Activated CD8-positive, alpha-beta memory T cell treated with anti-CD3 and anti-CD28 coated beads for 1 hour (primary cell): ENCODE measurements at regions not wholly inside any gene's neighbourhood (a gene's known extent, or its start where the extent isn't known, plus 50 kb on each side); places are given as distances from the start of the nearest gene placed in this dataset.
A peak's percentile ranks its signal among the peaks of the same experiment; 100 is the strongest.

Experiments
- DNase-seq, 2 donors: peaks; one replicate each; pipeline ENCODE4 v3.0.0-alpha.2; 2020; ENCODE audit warnings: low read depth in 1 of 2; ENCODE audit errors: extremely low read depth in 1 of 2

DNA sequence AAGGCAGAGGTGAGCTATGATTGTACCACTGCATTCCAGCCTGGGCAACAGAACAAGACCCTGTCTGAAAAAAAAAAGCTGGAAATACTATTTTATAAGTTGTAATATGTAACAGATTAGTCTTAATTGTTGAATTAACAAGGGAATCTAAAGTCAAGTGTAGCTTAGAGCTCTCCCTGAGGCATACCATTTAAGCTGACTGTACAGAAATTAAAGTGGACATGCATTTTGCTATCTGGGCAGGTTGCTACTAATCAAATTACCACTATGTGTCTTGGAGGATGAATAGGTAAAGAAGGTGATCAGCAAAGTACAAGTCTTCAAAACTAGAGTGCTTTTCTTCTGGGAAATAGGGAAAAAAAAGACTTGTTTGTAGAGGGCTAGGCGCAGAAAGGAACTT, 205.3 kb upstream of the JADE1 start:
- DNase-seq, result no peak

DNA sequence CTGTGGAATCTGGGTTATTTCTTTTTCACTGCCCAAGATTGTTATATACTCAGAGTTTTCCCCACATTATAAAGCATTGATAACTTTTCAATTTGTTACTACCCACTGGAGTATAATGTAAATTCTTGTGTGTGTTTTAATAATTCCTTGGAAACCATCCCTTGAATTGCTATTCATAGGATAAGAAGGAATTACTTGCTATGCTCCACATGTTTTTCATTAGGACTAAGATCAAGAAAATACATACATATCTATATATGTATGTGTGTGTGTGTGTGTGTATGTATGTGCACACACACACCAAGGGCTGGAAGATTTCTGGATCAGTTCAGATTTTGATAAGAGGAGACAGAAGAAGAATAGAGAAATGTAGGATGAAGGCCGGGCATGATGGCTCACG, 206.4 kb upstream of the JADE1 start:
- no peak for DNase-seq

DNA sequence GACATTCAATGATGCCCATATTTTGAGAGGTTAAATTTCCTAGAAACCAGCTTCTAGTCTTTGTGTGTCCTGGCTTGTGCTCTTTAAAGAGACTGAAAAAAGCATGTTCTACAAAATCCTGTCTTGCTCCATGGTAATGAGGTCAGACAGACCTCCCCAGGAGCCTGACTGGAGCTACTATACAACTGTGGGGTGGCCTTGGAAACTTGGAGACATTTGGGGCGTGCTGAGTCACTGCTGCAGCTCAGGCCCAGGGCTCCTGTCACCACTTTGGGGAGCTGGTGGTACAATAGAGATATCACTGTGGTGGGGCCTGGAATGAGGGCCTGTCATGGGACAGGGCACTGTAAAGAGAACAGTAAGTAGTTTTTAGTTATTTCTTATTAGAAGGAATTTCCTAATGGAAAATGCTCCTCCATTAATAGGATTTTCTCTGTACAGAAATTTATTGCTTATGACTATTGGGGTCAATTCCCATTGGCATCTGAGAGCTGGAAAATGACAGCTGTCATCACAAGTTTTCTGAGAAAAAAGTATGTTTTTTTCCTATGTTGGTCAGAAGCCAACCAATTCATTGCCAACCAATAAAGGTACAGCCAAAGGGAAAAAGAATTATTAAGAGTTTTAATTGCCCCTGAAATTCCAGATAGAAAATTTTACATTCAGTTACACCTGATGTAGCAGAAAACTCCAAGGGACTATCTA, 207.4 kb upstream of the JADE1 start:
- no peak for DNase-seq

DNA sequence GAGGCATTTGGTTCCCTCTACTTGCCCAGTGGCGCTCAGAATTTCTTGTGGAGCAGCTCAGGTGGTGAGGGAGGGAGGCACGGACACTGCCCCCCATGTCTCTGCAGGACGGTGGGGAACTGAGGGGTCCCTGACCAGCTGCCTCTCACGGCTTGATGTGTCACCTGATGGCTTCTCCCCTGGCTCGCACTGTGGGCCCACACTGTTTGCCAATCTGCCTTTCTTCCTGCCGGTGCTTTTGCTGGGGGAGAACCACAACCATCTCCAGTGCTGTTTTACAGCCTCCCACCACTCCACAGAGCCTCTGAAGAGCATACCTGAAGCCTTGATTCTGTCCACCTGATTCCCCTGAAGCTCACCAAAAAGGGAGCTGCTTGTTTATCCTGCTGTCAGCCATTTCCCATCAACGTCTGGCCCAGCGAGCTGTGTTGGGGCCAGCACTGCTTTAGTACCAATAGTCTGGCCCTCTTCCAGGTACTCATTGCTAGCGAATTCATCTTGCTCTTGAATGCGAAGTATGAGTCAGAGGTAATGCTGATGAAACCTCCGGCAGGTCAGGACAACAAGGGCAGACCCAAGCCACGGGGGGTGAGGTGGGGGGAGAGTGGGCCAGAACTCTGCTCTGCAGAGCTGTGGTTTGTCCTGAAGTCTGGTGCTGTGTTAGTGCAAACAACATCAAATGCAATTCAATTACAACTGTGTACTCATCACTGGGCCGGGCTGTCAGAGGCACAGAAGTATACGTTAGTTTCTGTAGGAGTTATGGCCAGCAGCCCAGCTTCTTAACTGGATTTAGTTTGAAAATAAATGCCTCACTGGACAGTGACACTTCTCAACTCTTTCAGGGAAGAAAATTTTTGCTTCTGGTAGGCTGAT, 208.3 kb upstream of the JADE1 start:
- no peak for DNase-seq

DNA sequence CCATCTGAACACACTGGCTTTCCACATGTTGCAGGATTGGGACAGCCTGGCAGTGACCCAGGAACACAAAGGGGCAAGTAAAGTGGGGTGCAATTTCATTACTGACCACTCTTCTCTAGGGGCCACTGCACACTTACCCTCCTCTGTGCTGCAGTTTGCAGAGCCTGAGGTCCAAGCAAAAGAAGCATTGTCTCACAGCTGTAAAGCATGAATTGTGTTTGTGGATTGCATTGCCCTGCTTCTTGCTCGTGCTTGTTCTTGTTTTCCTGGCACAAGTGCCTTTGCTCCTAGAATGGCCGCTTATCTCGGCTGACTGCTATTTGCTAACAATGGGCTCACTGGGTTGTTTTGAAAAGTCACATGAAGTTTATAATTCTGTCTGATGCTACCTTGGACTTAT, 209.1 kb upstream of the JADE1 start:
- no peak for DNase-seq

DNA sequence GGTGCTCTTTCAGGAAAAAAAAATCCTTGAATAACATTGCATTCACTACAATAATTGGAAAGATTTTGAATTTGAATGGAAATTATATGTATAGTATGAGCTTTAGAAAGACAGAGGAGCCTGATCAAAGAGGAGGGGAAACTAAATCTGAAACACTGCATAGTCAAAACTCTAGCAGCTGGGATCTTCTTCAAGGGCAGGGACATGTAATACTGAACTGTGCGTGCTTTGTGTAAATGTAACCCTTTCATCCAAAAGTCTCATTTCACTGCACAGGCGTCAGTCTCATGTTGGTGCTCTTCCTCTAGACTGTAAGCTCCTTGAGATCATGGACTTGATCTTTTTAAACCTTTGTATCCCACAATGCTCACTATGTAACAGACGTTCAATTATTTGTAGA, 212.0 kb upstream of the JADE1 start:
- DNase-seq, result no peak

DNA sequence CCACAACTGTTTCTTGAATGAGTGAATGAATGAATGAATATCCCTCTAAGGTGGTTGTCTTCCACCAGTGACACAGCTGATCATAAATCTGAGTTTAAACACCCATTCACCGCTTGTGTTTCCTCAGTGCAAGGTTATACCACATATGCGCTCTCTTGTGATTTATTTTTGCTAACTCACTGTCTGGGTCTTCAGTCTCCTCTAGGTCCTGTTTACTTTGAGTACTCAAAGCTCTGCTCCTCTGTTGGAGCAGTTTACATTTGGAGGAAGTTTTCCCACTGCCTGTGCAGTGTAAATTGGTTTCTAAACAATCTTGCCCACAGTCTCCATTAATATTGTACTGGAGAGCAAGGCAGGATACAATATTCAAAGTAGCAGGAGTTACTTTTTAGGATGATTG, 212.6 kb upstream of the JADE1 start:
- DNase-seq, result no peak

DNA sequence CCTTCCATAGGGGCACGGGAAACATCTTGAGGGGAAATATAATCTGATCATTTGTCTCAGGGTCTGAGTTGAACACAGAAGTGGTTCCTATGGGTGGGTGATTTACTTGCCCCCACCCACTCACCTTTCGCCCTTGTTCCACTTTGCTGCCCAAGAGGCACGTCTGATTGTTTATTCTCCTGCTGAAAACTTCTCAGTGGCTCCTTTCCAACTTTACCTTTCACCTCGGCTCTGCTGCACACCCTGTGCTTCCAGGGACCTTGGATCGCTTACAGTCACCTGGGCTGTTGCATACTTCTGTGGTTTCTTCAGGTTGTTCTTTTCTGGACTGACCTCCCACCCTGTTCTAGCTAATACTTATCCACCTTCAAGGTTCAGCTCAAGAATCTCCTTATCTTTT, 213.4 kb upstream of the JADE1 start:
- DNase-seq, result no peak

DNA sequence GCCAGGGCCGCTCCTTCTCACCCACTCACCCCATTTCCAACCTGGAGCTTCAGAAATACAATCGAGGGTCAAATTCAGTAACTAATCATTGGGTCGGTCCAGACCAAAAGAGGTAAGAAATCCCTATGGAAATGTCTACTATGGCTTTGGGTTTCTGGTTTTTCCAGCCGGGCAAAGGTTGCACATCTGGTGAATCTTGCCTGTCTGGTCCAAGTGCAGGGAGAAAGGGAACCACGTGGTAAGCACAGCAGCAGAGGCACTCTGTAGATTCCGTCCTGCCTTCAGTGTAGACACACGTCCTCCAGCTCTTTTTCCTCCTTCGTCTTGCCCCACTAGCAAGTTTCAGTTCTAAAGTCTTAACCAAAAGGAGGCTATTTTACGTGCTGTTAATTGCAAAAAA, 218.0 kb upstream of the JADE1 start:
- no peak for DNase-seq

DNA sequence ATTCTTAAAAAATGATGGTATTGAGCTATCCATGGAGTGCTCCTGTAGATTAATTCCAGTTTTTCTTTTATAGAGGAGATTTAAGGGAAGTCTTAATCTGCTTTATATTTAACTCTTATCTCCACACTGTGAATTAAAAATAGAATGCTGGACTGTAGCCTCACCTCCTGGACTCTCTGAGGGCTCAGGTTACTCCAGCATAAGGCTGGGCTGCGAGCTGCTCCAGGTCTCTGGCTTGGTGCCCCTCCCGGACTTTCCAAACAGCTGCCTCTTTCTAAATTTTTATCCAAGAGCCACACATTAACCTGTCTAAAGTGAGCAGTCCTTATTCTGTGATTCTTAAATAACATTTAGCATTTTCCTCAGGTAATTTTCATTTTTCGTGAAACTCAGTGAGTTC, 218.7 kb upstream of the JADE1 start:
- no peak for DNase-seq

DNA sequence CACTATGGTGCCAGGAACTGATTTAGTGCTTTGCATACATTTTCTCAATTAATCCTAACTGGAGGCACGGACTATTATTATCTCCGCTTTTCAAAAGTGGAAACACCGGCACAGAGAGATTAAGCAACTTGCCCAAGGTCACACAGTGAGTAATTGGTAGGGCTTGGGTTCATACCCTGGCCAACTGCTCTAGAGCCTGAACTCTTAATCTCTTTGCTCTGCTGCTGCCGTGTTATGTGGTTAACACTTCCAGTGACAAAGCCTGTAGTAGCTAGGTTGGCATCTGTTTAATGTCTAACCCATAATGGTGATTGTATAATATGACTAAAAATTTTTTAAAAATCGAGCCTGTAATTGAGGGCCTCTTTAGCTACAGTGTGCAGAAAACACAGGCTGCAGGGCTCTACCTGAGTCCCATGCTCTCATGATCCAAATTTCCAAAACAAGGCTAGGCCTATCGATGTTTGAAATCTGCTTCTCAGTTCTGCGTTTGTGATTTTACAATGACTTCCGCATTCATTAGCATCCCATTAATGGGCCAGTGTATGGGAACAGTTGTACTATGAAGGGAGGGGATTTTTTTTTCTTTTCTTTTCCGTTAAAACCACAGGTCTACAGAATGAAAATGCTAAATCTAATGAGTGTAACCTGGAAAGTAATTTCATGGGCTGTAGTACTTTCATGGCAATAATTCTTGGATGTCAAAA, 219.3 kb upstream of the JADE1 start:
- DNase-seq, result no peak

DNA sequence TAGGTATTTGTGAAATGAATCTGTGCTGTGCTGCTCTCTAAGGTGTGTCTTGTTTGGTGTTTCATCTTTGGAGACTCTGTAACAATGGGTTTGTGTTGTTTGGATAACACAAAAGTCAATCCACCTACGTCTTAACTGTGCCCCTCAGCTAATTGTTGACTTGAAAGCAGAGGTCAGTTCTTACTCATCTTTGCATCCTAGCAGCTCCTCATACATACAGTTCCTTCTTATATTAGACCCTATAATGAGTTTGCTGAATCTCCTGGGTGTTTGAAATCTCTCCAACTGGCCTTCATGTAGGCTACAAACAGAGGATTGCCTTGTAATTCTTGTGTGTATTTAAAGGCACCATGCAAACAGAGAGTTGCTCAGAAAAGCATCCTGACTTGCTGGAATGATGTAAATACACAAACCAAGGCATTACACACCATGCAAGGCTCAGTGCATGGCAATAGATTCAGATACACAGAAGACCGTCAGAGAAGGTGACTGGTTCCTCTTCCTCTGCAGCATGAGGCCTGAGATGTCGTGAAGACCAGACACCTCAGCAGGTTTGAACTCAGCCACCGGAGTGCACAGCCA, 220.0 kb upstream of the JADE1 start:
- DNase-seq, result no peak

DNA sequence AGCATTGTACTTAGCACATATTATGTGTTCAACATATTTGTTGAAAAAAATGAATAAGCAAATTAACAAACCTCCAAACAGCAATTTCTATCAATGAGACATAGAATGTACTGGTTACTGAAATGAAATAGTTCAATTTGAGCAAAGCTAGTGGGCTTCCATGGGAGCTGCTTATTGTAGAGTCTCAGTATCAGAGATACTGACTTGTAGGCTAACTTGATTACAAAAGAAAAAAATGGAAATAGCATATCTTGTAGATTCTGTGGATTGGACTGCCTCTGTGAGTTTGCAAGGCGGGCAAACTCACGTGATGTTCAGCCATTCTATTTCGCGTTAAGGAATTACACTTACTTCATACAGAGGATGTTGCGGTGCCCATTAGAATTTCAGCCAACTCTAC, 222.1 kb upstream of the JADE1 start:
- DNase-seq, result no peak

DNA sequence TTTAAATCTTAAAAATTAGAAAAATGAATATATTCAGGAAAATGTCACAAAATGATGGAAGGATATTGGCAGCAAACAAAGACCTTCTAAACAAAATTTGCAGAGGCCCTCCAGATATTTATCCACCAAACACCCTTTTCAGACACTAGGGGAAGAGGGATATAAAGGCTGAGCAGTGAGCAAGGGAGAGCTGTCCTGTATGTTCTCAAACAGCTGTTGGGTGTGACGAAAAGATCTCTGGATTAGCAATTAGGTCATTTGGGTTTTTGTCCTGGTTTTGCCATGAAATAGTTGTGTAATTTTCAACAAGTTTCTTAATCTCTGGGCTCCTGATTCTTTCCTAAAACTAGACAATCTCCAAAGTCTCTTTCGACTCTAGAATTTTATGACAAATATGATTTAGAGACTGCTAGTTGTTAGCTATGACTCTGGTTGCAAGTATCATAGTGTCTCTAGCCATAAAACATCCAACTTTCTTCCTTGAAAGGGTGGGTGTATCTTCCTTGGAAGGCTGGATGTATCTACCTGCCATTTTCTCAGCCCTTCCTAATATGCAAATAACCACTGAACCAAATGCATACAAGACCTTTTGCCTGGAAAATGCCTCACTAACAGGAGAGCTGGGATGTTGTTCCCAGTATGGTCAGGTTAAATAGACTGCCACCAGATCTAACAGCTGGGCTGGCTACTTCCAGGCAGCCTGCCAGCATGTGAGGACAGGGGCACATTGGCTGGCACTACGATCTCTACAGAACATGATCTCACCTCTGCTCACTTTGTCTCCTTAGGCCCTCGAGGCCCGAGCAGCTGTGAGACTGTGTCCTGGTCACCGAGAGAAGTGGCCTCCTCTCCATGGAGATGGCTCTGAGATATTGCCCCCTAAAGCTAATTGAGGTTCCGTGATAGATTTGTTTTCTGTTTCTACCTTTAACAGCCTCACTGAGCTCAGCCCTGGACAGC, 225.5 kb upstream of the JADE1 start:
- no peak for DNase-seq

DNA sequence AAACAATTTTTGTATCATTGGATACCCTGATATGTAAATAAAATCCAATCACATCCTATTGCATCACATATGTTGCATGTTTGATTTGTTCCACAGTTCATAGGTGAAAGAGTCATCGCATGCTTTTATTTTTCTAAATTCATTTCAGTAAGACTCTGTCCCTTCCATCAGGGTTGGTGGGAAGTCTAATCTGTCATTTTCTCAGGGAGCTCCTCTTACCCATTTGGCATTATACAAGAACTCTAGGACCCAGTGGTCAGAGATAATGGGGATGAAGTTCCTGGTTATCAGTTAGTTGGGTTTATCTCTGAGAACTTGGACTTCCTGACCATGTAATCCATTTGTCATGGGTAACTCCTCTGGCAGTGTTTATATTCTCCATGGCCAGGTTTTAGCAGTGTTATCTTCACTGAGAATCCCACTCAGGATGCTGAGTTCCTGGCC, 227.1 kb upstream of the JADE1 start:
- DNase-seq, result no peak

DNA sequence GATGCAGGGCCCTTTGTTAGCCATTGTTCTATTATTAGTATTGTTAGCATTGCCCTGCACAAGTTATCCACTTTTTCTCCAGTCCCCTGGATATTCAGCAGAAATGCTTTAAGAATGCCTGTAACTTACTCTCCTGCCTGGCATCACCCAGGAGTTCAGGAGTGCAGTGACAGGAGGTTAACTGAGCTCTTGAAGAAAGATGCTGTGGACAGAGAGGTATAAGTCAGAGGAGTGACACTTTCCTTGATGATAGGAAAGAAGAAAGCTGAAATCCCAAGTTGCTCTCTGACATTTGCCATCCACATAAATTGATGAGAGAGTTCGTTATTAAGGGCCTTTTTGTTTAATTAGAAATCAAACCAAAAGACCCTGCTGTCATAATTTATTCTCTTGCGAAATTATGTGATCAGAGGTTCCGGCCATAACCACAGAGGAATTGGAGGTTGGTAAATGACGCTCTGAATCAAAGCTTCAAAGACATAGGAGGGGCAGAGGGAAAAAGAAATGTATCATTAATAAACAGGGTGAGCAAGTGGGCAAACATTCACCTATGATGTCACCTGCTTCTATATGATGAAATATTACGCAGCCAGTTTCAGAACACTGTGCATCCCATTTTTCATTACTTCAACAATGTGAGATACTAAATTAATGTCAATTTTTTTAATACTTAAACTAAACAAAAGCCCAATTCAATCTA, 230.2 kb upstream of the JADE1 start:
- DNase-seq, result no peak

DNA sequence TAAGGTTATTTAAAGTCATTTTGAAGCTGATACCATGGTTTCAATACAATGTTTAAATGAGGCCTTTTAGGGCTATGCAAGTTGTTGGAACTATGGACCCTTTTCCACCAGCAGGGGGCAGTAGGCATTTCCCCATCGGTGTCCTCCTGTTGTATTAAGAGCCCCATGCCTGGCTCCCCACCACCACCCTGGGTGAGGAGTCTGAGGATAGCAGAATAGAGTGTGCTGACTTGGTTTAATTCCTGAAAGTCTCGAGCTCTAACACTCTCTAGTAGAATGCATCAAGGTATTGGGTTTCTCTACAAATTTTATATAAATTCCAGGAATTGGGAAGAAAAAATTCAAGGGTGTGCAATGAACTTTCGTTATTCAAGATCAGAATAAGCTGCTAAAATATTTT, 234.8 kb upstream of the JADE1 start:
- DNase-seq, result peak; percentile 14 to 25

DNA sequence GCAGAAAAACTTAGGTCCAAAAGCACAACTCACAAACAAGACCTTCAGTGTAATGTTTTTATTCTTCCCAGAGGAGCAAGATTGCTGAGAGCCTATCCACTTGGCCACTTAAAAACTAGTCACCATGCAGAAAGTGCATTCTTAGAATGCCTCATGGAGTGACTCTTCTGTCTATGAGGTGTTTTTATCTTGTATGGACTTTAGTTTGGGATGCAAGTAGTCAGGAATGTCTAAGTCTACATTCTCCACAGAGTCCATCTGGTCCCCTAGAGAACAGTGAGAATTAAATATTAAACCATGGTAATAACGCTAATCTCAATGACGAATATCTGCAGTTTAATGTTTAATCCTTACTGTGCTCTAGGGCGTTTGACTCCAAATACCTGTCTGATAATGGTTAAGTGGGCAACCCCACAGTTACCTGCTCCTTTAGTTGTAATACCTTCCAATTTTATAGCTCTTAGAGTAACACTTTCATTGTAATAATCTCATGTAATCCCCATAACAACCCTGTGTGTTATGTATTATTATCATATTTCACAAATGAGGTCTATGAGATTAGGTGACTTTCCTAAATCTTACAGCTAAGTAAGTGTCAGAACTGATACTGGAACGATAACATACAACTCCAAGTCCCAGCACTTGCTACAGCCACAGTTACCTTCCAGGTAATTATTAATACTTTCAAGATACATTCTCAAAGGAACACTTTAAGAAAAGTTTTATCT, 235.6 kb upstream of the JADE1 start:
- DNase-seq, result no peak

DNA sequence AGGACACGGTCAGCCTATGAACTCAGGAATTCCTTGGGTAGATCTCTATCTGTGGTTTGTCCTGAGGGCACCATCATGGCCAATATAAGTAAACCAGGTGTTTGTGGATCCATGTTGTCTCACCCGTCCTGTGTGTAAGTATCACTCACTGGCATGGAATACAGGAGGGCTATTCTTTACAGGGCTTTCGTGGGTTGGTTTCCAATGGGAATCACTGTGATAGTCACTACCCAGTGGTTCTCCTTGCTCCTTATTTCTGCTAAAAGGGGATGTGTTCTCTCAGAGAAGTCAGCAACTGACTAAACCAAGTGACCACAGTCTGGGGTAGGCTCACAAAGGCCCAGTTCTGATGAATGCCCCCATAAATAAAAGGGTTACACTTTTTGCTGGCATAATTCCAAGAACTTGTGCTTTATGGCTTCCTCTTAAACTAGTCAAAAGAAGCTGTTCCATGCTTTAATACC, 236.7 kb upstream of the JADE1 start:
- DNase-seq, result no peak
